BJ (cell line): ENCODE measurements at regions not wholly inside any gene's neighbourhood (a gene's known extent, or its start where the extent isn't known, plus 50 kb on each side); places are given as distances from the start of the nearest gene placed in this dataset.

Source experiments
- CTCF ChIA-PET: fragments of 350-600 bp; formaldehyde crosslinking; extraction: SDS; loops from one replicate; lab custom pipeline; 2021; ENCODE audit warnings: antibody characterized with exemption, inconsistent platforms; lab: Yijun Ruan, JAX
- POLR2A ChIA-PET: fragments of 300-600 bp; sonication (Branson Sonifier 250); formaldehyde crosslinking; extraction: SDS; loops from one replicate; lab custom pipeline; 2021; ENCODE audit warnings: antibody characterized with exemption; lab: Charles Lee
- DNase-seq: peaks from one replicate; pipeline ENCODE4 v3.0.0-alpha.2; 2011; ENCODE audit warnings: low read depth
- H3K27me3 ChIP-seq: 2 replicates; pipeline ENCODE4 v1.6.0; 2011; ENCODE audit warnings: low read length; ENCODE audit not compliant: control insufficient read depth, insufficient read depth
- H3K36me3 ChIP-seq: 2 replicates; pipeline ENCODE4 v1.5.1; 2011; ENCODE audit warnings: low read length; ENCODE audit not compliant: control insufficient read depth, insufficient read depth
- H3K4me3 ChIP-seq: 2 replicates; pipeline ENCODE4 v1.5.1; 2011; ENCODE audit warnings: low read depth, mild to moderate bottlenecking, control low read depth, low read length
- CTCF ChIP-seq: IDR thresholded peaks from 2 replicates; pipeline ENCODE4 v1.5.1; 2011; ENCODE audit warnings: low read depth, mild to moderate bottlenecking, control low read depth, inconsistent platforms, low read length, moderate library complexity; ENCODE audit not compliant: insufficient read depth

GRCh38 chr20:40738976-40739375, 49.9 kb upstream of the MAFB start:
- Histone ChIP-seq H3K4me3 (no peak overlapping the region), H3K27me3 (peaks cover 3% of the 10 kb centered on the region), H3K36me3 (no peaks in the 10 kb centered on the region)
- no peak for DNase-seq
- CTCF ChIA-PET: interaction anchor here (0.8 to 6.1 kb wide), 6 partner anchors 11 to 223 kb away, joined by 3 to 66 read pairs (median 8); no protein-coding TSS in a partner anchor
- POLR2A ChIA-PET: interaction anchor here (0.6 kb wide), 1 partner anchor 1079 kb away, joined by 3 read pairs; no protein-coding TSS in a partner anchor
- TF ChIP-seq CTCF: no peak

- ChIA-PET CTCF (interaction anchor here (0.9 to 6.1 kb wide), 7 partner anchors 11 to 222 kb away, joined by 3 to 66 read pairs (median 6); no protein-coding TSS in a partner anchor), POLR2A (interaction anchor here (0.6 kb wide), 1 partner anchor 54 kb away, joined by 3 read pairs; no protein-coding TSS in a partner anchor)
- Histone ChIP-seq H3K27me3 (peaks cover 3% of the 10 kb centered on the region), H3K36me3 (no peaks in the 10 kb centered on the region), H3K4me3 (no peak overlapping the region)
- DNase-seq: no peak
- no peak for TF ChIP-seq CTCF
Observed at GRCh38 chr20:40739841-40740240, 50.8 kb upstream of the MAFB start.

GRCh38 chr20:40741507-40742106, 52.6 kb upstream of the MAFB start:
- no peak for DNase-seq
- Histone ChIP-seq H3K4me3 (no peak overlapping the region), H3K36me3 (no peaks in the 10 kb centered on the region), H3K27me3 (peaks cover 3% of the 10 kb centered on the region)
- CTCF ChIA-PET: interaction anchor here (0.6 to 6.1 kb wide), 13 partner anchors 9 to 642 kb away, joined by 3 to 66 read pairs (median 4); no protein-coding TSS in a partner anchor
- POLR2A ChIA-PET: no interaction called here
- TF ChIP-seq CTCF: peak; percentile 73

- DNase-seq: no peak
- Histone ChIP-seq H3K27me3 (peaks cover 3% of the 10 kb centered on the region), H3K36me3 (no peaks in the 10 kb centered on the region), H3K4me3 (no peak overlapping the region)
- ChIA-PET POLR2A (no interaction called here), CTCF (interaction anchor here (2.1 to 6.1 kb wide), 3 partner anchors 33 to 219 kb away, joined by 5 to 66 read pairs (median 37); no protein-coding TSS in a partner anchor)
- TF ChIP-seq CTCF: no peak
Observed at GRCh38 chr20:40743141-40743775, 54.2 kb upstream of the MAFB start.
